Stimulated activated CD8-positive, alpha-beta memory T cell treated with anti-CD3 and anti-CD28 coated beads, Interleukin-2, amount 100 ng/mL, for 48 hours (primary cell): ENCODE measurements at regions not wholly inside any gene's neighbourhood (a gene's known extent, or its start where the extent isn't known, plus 50 kb on each side); places are given as distances from the start of the nearest gene placed in this dataset.

Source experiments
- DNase-seq, 2 donors: peaks; one replicate each; pipeline ENCODE4 v3.0.0-alpha.2; 2020; ENCODE audit warnings: low read depth in 2 of 2

- no peak for DNase-seq
Observed at GRCh38 chr6:149149653-149150052, 167.9 kb upstream of the TAB2 start.

GRCh38 chr6:149150301-149150700, 167.2 kb upstream of the TAB2 start:
- no peak for DNase-seq

- no peak for DNase-seq
Observed at GRCh38 chr6:149150801-149151398, 166.6 kb upstream of the TAB2 start.

- DNase-seq, result no peak
Observed at GRCh38 chr6:149152521-149152920, 165.0 kb upstream of the TAB2 start.

- DNase-seq, result no peak
Observed at GRCh38 chr6:149153100-149153499, 164.4 kb upstream of the TAB2 start.

- no peak for DNase-seq
Observed at GRCh38 chr6:149153693-149154092, 163.8 kb upstream of the TAB2 start.

- no peak for DNase-seq
Observed at GRCh38 chr6:149154261-149154821, 163.2 kb upstream of the TAB2 start.

GRCh38 chr6:149157126-149157525, 160.4 kb upstream of the TAB2 start:
- no peak for DNase-seq

- DNase-seq, result no peak
Observed at GRCh38 chr6:149158076-149158475, 159.4 kb upstream of the TAB2 start.

GRCh38 chr6:149160943-149161342, 156.6 kb upstream of the TAB2 start:
- no peak for DNase-seq

GRCh38 chr6:149162924-149163323, 154.6 kb upstream of the TAB2 start:
- DNase-seq, result no peak

GRCh38 chr6:149164199-149164750, 153.2 kb upstream of the TAB2 start:
- no peak for DNase-seq

- no peak for DNase-seq
Observed at GRCh38 chr6:149166336-149166735, 151.2 kb upstream of the TAB2 start.

- DNase-seq, result no peak
Observed at GRCh38 chr6:149166747-149167146, 150.8 kb upstream of the TAB2 start.

- no peak for DNase-seq
Observed at GRCh38 chr6:149168968-149169367, 148.5 kb upstream of the TAB2 start.

- no peak for DNase-seq
Observed at GRCh38 chr6:149169761-149170511, 147.6 kb upstream of the TAB2 start.

- DNase-seq, result no peak
Observed at GRCh38 chr6:149170564-149171452, 146.7 kb upstream of the TAB2 start.

- no peak for DNase-seq
Observed at GRCh38 chr6:149173222-149173621, 144.3 kb upstream of the TAB2 start.

- DNase-seq, result no peak
Observed at GRCh38 chr6:149174962-149175361, 142.6 kb upstream of the TAB2 start.

- DNase-seq, result no peak
Observed at GRCh38 chr6:149176971-149177667, 140.4 kb upstream of the TAB2 start.

GRCh38 chr6:149179431-149179830, 138.1 kb upstream of the TAB2 start:
- DNase-seq, result no peak
